H1 (cell line): ENCODE measurements at regions not wholly inside any gene's neighbourhood (a gene's known extent, or its start where the extent isn't known, plus 50 kb on each side); places are given as distances from the start of the nearest gene placed in this dataset.
A peak's percentile ranks its signal among the peaks of the same experiment; 100 is the strongest.

ENCODE experiments used
- CTCF ChIA-PET: fragments of 300-600 bp; sonication (Branson Sonifier 250); formaldehyde crosslinking; loops from one replicate; lab custom pipeline; 2021; ENCODE audit not compliant: partially characterized antibody; lab: Charles Lee
- POLR2A ChIA-PET: fragments of 300-600 bp; sonication (Branson Sonifier 250); formaldehyde crosslinking; loops from one replicate; lab custom pipeline; 2021; ENCODE audit warnings: inconsistent platforms; ENCODE audit not compliant: partially characterized antibody; lab: Charles Lee
- DNase-seq, 2 experiments: peaks; one replicate each; pipeline versions ENCODE4 v3.0.0 to v3.0.0-alpha.2; 2010 to 2022; ENCODE audit warnings: low spot score in 2 of 2, low read depth in 1 of 2, mixed read lengths in 1 of 2
- FAIRE-seq: peaks from 2 replicates; lab custom pipeline; 2011; peaks lifted over from hg19 to GRCh38; lab: Jason Lieb, UNC
- H2AFZ ChIP-seq: 2 replicates; pipeline ENCODE4 v1.8.1; 2012; ENCODE audit warnings: low read length, inconsistent platforms
- H2AK5ac ChIP-seq: 2 replicates; pipeline ENCODE4 v1.6.1; 2013; ENCODE audit warnings: low read depth, low read length
- H2BK120ac ChIP-seq: replicated peaks from 2 replicates; pipeline ENCODE3; 2013; ENCODE audit warnings: low read depth, low read length, inconsistent platforms
- H2BK12ac ChIP-seq: 2 replicates; pipeline ENCODE4 v1.6.1; 2013; ENCODE audit warnings: low read depth, low read length
- H2BK15ac ChIP-seq: 2 replicates; pipeline ENCODE4 v1.6.1; 2013; ENCODE audit warnings: low read length
- H2BK20ac ChIP-seq: 2 replicates; pipeline ENCODE4 v1.6.1; 2013; ENCODE audit warnings: low read length
- H2BK5ac ChIP-seq: 2 replicates; pipeline ENCODE4 v1.6.1; 2013; ENCODE audit warnings: low read depth, low read length
- H3K14ac ChIP-seq: 2 replicates; pipeline ENCODE4 v1.6.1; 2013; ENCODE audit warnings: inconsistent platforms; ENCODE audit not compliant: insufficient read length
- H3K18ac ChIP-seq: 2 replicates; pipeline ENCODE4 v1.6.1; 2013; ENCODE audit warnings: low read length; ENCODE audit errors: extremely low read depth
- H3K23ac ChIP-seq: 2 replicates; pipeline ENCODE4 v1.6.1; 2013; ENCODE audit warnings: inconsistent platforms; ENCODE audit not compliant: insufficient read length
- H3K23me2 ChIP-seq: 2 replicates; pipeline ENCODE4 v1.6.1; 2013; ENCODE audit warnings: low read depth, low read length
- H3K27ac ChIP-seq: 2 replicates; pipeline ENCODE4 v1.6.1; 2011; ENCODE audit warnings: low read depth, low read length, inconsistent platforms
- H3K27me3 ChIP-seq, 4 experiments: replicated peaks in 1 of 4; 1 replicate in 1 of 4; 2 replicates in 3 of 4; pipeline versions ENCODE4 v1.6.1 to v1.8.1; 2011 to 2013; ENCODE audit warnings: low read length in 3 of 4, mild to moderate bottlenecking in 3 of 4, inconsistent platforms in 2 of 4, mixed read lengths in 2 of 4, moderate library complexity in 1 of 4; ENCODE audit not compliant: control insufficient read depth in 3 of 4, insufficient read depth in 3 of 4; ENCODE audit errors: extremely low read depth in 1 of 4
- H3K36me3 ChIP-seq, 4 experiments: 2 replicates each; pipeline versions ENCODE4 v1.6.1 to v1.8.1; 2011 to 2013; ENCODE audit warnings: mild to moderate bottlenecking in 4 of 4, low read length in 3 of 4, moderate library complexity in 2 of 4, control low read depth in 1 of 4, inconsistent platforms in 1 of 4; ENCODE audit not compliant: insufficient read depth in 4 of 4, control insufficient read depth in 2 of 4
- H3K4ac ChIP-seq: replicated peaks from 2 replicates; pipeline ENCODE3; 2013; ENCODE audit warnings: low read length, low read depth, mixed read lengths, inconsistent platforms; ENCODE audit not compliant: insufficient read length
- H3K4me1 ChIP-seq, 4 experiments: replicated peaks in 1 of 4; 1 replicate in 1 of 4; 2 replicates in 3 of 4; pipeline versions ENCODE4 v1.6.1 to v1.8.1; 2011 to 2013; ENCODE audit warnings: low read length in 3 of 4, inconsistent platforms in 2 of 4, mixed read lengths in 1 of 4; ENCODE audit not compliant: insufficient read depth in 4 of 4, control insufficient read depth in 3 of 4
- H3K4me2 ChIP-seq, 2 experiments: 2 replicates each; pipeline versions ENCODE4 v1.6.1 to v1.8.1; 2011 to 2013; ENCODE audit warnings: low read depth in 2 of 2, low read length in 2 of 2, control low read depth in 1 of 2, inconsistent platforms in 1 of 2, mild to moderate bottlenecking in 1 of 2; ENCODE audit not compliant: insufficient read depth in 1 of 2
- H3K4me3 ChIP-seq, 4 experiments: fragments of 200-600, 300-600 bp in 1 of 4; sonication (generic), shearing (Covaris generic), sonication (Bioruptor Twin) in 1 of 4; 2 replicates each; pipeline versions ENCODE4 v1.5.1 to v1.8.1; 2011 to 2016; ENCODE audit warnings: low read length in 4 of 4, low read depth in 3 of 4, control low read depth in 2 of 4, inconsistent platforms in 2 of 4, mild to moderate bottlenecking in 2 of 4, mixed read lengths in 1 of 4, moderate library complexity in 1 of 4; ENCODE audit not compliant: insufficient read depth in 2 of 4; ENCODE audit errors: extremely low read depth in 1 of 4
- H3K56ac ChIP-seq: replicated peaks from 2 replicates; pipeline ENCODE3; 2013; ENCODE audit warnings: low read depth, mild to moderate bottlenecking, mixed read lengths, low read length, inconsistent platforms; ENCODE audit not compliant: insufficient read length
- H3K79me1 ChIP-seq: 2 replicates; pipeline ENCODE4 v1.6.1; 2013; ENCODE audit warnings: low read depth, low read length, control low read depth
- H3K79me2 ChIP-seq, 2 experiments: 2 replicates each; pipeline versions ENCODE4 v1.6.1 to v1.8.1; 2012 to 2013; ENCODE audit warnings: low read length in 2 of 2, mild to moderate bottlenecking in 2 of 2, inconsistent platforms in 1 of 2; ENCODE audit not compliant: insufficient read depth in 2 of 2, control insufficient read depth in 1 of 2
- H3K9ac ChIP-seq, 4 experiments: replicated peaks in 1 of 4; 1 replicate in 1 of 4; 2 replicates in 3 of 4; pipeline versions ENCODE4 v1.6.1 to v1.8.1; 2011 to 2013; ENCODE audit warnings: low read depth in 3 of 4, low read length in 3 of 4, control low read depth in 2 of 4, mild to moderate bottlenecking in 2 of 4, moderate library complexity in 2 of 4, inconsistent platforms in 1 of 4; ENCODE audit errors: extremely low read depth in 1 of 4
- H3K9me3 ChIP-seq, 2 experiments: 2 replicates each; pipeline versions ENCODE4 v1.6.1 to v1.8.1; 2012 to 2013; ENCODE audit warnings: mild to moderate bottlenecking in 2 of 2, moderate library complexity in 2 of 2, control low read depth in 1 of 2, inconsistent platforms in 1 of 2, low read depth in 1 of 2, low read length in 1 of 2, mixed read lengths in 1 of 2; ENCODE audit not compliant: insufficient read depth in 2 of 2
- H4K20me1 ChIP-seq, 2 experiments: replicated peaks in 1 of 2; 2 replicates each; pipeline versions ENCODE3 to v1.8.1; 2011 to 2013; ENCODE audit warnings: inconsistent platforms in 2 of 2, low read length in 2 of 2, mild to moderate bottlenecking in 1 of 2; ENCODE audit not compliant: insufficient read depth in 2 of 2, control insufficient read depth in 1 of 2
- H4K5ac ChIP-seq: 2 replicates; pipeline ENCODE4 v1.6.1; 2013; ENCODE audit warnings: low read length, low read depth, mixed read lengths, inconsistent platforms; ENCODE audit not compliant: insufficient read length
- H4K8ac ChIP-seq: 2 replicates; pipeline ENCODE4 v1.8.0; 2013; ENCODE audit warnings: mild to moderate bottlenecking, moderate library complexity, low read length, inconsistent platforms; ENCODE audit not compliant: insufficient read depth; ENCODE audit errors: extremely low read depth
- H4K91ac ChIP-seq: replicated peaks from 2 replicates; pipeline ENCODE3; 2013; ENCODE audit warnings: low read length, mixed read lengths, inconsistent platforms; ENCODE audit not compliant: insufficient read length
- RNF2 ChIP-seq: fragments of 200-900, 300-1000 bp; sonication (generic); IDR thresholded peaks from 2 replicates; pipeline ENCODE4 v1.7.1; 2016; ENCODE audit warnings: borderline replicate concordance, low read depth, mild to moderate bottlenecking, antibody characterized with exemption, low read length; ENCODE audit not compliant: poor library complexity, severe bottlenecking; ENCODE audit errors: missing control alignments
- ZNF274 ChIP-seq: IDR thresholded peaks from 2 replicates; pipeline ENCODE4 v1.7.0; 2012; ENCODE audit warnings: low read length, borderline replicate concordance; ENCODE audit errors: extremely low read depth
- WGBS, 2 experiments: shearing (Covaris generic) in 1 of 2; methylation state at CpG; one replicate each; pipeline versions ENCODE4 v1.1.6 to v1.1.7; 2013 to 2015; ENCODE audit warnings: low lambda C conversion rate in 2 of 2, mixed read lengths in 2 of 2, inconsistent platforms in 1 of 2, low coverage in 1 of 2, missing lambda C conversion rate in 1 of 2; ENCODE audit not compliant: insufficient replicate concordance in 2 of 2, insufficient coverage in 1 of 2, insufficient read length in 1 of 2; ENCODE audit errors: extremely low coverage in 1 of 2, missing lambda C conversion rate in 1 of 2; 5-methylcytosine and 5-hydroxymethylcytosine counted together

DNA sequence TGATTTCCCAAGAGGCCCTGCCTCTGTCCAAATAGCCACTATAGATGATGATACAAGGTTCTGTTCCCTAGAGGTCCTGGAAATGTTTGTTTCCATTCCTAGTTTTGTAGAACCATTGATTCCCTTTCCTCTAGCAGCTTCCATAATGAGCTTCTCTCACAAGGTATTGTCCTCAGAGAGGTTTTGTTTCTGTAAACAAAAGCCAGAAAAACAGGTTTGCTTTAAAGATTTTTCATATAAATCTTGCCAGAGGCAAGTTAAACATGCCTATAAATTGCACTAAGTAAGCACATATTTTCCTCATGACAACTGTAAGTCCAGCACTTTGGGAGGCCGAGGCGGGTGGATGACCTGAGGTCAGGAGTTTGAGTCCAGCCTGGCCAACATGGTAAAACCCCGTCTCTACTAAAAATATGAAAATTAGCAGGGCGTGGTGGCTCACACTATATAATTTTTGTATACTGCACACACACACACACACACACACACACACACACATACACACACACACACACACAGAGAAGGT, 1787.7 kb downstream of the EFNA5 start:
- H4K20me1 ChIP-seq, result no peaks in the 10 kb centered on the region
- no peaks in the 10 kb centered on the region for H3K79me2 ChIP-seq
- whole genome bisulfite sequencing, 2 experiments, result 81% methylated on average over 4 of the region's 4 CpGs; no CpG with 5 or more reads in 1 of the 2 experiments
- no peak overlapping the region for H3K4ac ChIP-seq
- H2BK15ac ChIP-seq, result no peak overlapping the region
- H4K91ac ChIP-seq, result no peak overlapping the region
- H3K79me1 ChIP-seq, result no peaks in the 10 kb centered on the region
- no peak overlapping the region for H3K4me2 ChIP-seq
- ChIA-PET POLR2A (no interaction called here), CTCF (interaction anchor here (0.6 to 1.8 kb wide), 2 partner anchors 13 to 180 kb away, joined by 3 to 4 read pairs; no protein-coding TSS in a partner anchor)
- no peaks in the 10 kb centered on the region for H3K27me3 ChIP-seq
- DNase-seq, result no peak
- no peak overlapping the region for H3K27ac ChIP-seq
- H3K4me3 ChIP-seq, result no peak overlapping the region
- H3K18ac ChIP-seq, result no peak overlapping the region
- FAIRE-seq, result no peak
- H3K14ac ChIP-seq, result no peak overlapping the region
- H2BK12ac ChIP-seq, result no peak overlapping the region
- H3K23ac ChIP-seq, result no peak overlapping the region
- no peak for TF ChIP-seq RNF2
- TF ChIP-seq ZNF274, result no peak
- no peak overlapping the region for H4K8ac ChIP-seq
- H3K4me1 ChIP-seq, result no peaks in the 10 kb centered on the region
- no peaks in the 10 kb centered on the region for H3K23me2 ChIP-seq
- H2BK5ac ChIP-seq, result no peak overlapping the region
- H3K36me3 ChIP-seq, result no peaks in the 10 kb centered on the region
- H3K9ac ChIP-seq, result no peak overlapping the region
- H2AK5ac ChIP-seq, result no peak overlapping the region
- H2BK120ac ChIP-seq, result no peak overlapping the region
- H2AFZ ChIP-seq, result peak overlapping the region; percentile 85
- no peak overlapping the region for H4K5ac ChIP-seq
- H2BK20ac ChIP-seq, result no peak overlapping the region
- no peak overlapping the region for H3K56ac ChIP-seq
- no peaks in the 10 kb centered on the region for H3K9me3 ChIP-seq
